Type B pancreatic cell (in vitro differentiated cells): ENCODE measurements at regions not wholly inside any gene's neighbourhood (a gene's known extent, or its start where the extent isn't known, plus 50 kb on each side); places are given as distances from the start of the nearest gene placed in this dataset.

Source experiments
- DNase-seq: peaks from one replicate; pipeline ENCODE4 v3.0.0; 2021; ENCODE audit warnings: mixed read lengths; ENCODE audit not compliant: unreplicated experiment; ENCODE audit errors: extremely low spot score
- H3K27ac Mint-ChIP-seq: 2 replicates; pipeline ENCODE4 v1.8.0; 2021; ENCODE audit warnings: mild to moderate bottlenecking, mixed read lengths
- H3K27me3 Mint-ChIP-seq: 2 replicates; pipeline ENCODE4 v1.8.0; 2021; ENCODE audit warnings: mixed read lengths
- H3K36me3 Mint-ChIP-seq: 2 replicates; pipeline ENCODE4 v1.8.0; 2021; ENCODE audit warnings: mixed read lengths
- H3K4me1 Mint-ChIP-seq: one replicate; pipeline ENCODE4 v1.8.0; 2021; ENCODE audit warnings: mixed read lengths; ENCODE audit not compliant: unreplicated experiment
- H3K4me3 Mint-ChIP-seq: 2 replicates; pipeline ENCODE4 v1.8.0; 2021; ENCODE audit warnings: mild to moderate bottlenecking, mixed read lengths
- H3K9me3 Mint-ChIP-seq: 2 replicates; pipeline ENCODE4 v1.8.0; 2021; ENCODE audit warnings: mixed read lengths
- CTCF ChIP-seq: fragments of 200-600 bp; sonication (generic); conservative IDR thresholded peaks from 2 replicates; pipeline ENCODE4 v1.5.0; 2021; ENCODE audit warnings: antibody characterized with exemption, mild to moderate bottlenecking

- DNase-seq = no peak
- no peak overlapping the region for H3K4me3 Mint-ChIP-seq
- no peaks in the 10 kb centered on the region for H3K9me3 Mint-ChIP-seq
- H3K36me3 Mint-ChIP-seq = no peaks in the 10 kb centered on the region
- TF ChIP-seq CTCF = no peak
- H3K27me3 Mint-ChIP-seq = no peaks in the 10 kb centered on the region
- no peak overlapping the region for H3K27ac Mint-ChIP-seq
- H3K4me1 Mint-ChIP-seq = no peaks in the 10 kb centered on the region
These were observed 266.4 kb downstream of the HAPSTR1 start for GRCh38 chr16:9357829-9358228.

- Mint-ChIP-seq H3K36me3 (no peaks in the 10 kb centered on the region), H3K27ac (no peak overlapping the region), H3K27me3 (no peaks in the 10 kb centered on the region), H3K4me3 (no peak overlapping the region), H3K4me1 (no peaks in the 10 kb centered on the region), H3K9me3 (no peaks in the 10 kb centered on the region)
- no peak for DNase-seq
- no peak for TF ChIP-seq CTCF
These were observed 268.6 kb downstream of the HAPSTR1 start for GRCh38 chr16:9360075-9360474.

GRCh38 chr16:9362050-9362449 is 270.6 kb downstream of the HAPSTR1 start:
- DNase-seq = no peak
- Mint-ChIP-seq H3K4me1 (no peaks in the 10 kb centered on the region), H3K9me3 (no peaks in the 10 kb centered on the region), H3K27ac (no peak overlapping the region), H3K4me3 (no peak overlapping the region), H3K27me3 (peaks cover 12% of the 10 kb centered on the region), H3K36me3 (no peaks in the 10 kb centered on the region)
- no peak for TF ChIP-seq CTCF

- DNase-seq = no peak
- TF ChIP-seq CTCF = no peak
These were observed 271.2 kb downstream of the HAPSTR1 start for GRCh38 chr16:9362604-9363003.

GRCh38 chr16:9363520-9363919 is 272.1 kb downstream of the HAPSTR1 start:
- H3K36me3 Mint-ChIP-seq = peaks cover 3% of the 10 kb centered on the region

More at GRCh38 chr16:9362604-9363003, 271.2 kb downstream of the HAPSTR1 start:
- Mint-ChIP-seq H3K27ac (no peak overlapping the region), H3K4me1 (no peaks in the 10 kb centered on the region), H3K36me3 (no peaks in the 10 kb centered on the region), H3K9me3 (no peaks in the 10 kb centered on the region), H3K4me3 (no peak overlapping the region), H3K27me3 (peaks cover 17% of the 10 kb centered on the region)

More at GRCh38 chr16:9363520-9363919, 272.1 kb downstream of the HAPSTR1 start:
- no peak overlapping the region for H3K27ac Mint-ChIP-seq
- DNase-seq = no peak
- no peak for TF ChIP-seq CTCF
- H3K27me3 Mint-ChIP-seq = peaks cover 18% of the 10 kb centered on the region
- H3K4me3 Mint-ChIP-seq = no peak overlapping the region
- no peaks in the 10 kb centered on the region for H3K9me3 Mint-ChIP-seq
- H3K4me1 Mint-ChIP-seq = no peaks in the 10 kb centered on the region
